Hematopoietic multipotent progenitor cell (in vitro differentiated cells): ENCODE measurements at regions not wholly inside any gene's neighbourhood (a gene's known extent, or its start where the extent isn't known, plus 50 kb on each side); places are given as distances from the start of the nearest gene placed in this dataset.
"Not testable (repeated sequence)": the region's sequence is repeated elsewhere in the genome, so short reads cannot be mapped to it uniquely, and the experiment has no call there.

Source experiments
- DNase-seq, 3 donors: peaks; one replicate each; pipeline ENCODE4 v3.0.0-alpha.2; 2011 to 2015; ENCODE audit warnings: low read depth in 2 of 3, low spot score in 2 of 3

DNA sequence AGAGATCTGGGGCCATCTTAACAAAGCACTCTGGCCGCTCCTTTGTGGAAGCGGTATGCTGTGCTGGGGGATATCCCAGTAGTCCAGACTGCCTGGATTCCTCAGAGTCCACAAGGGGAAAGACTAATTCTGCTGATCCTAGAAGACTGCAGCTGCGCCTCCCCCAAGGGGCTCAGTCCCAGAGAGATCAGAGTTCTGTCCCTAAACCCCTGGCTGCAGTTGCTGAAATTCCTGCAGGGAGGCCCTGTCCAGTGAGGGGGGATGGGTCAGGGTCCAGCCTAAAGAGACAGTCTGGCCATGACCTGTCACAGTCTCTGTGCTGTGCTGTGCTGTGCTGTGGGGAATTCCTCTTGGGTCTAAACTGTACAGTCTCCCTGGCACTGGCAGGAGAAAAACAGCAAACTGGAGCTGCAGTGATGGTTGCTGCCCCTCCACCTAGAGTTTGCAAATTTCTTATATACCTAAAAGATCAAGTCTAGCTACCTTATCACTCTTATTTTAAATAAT is 575.1 kb upstream of the UBE2E2 start:
- no peak for DNase-seq

DNA sequence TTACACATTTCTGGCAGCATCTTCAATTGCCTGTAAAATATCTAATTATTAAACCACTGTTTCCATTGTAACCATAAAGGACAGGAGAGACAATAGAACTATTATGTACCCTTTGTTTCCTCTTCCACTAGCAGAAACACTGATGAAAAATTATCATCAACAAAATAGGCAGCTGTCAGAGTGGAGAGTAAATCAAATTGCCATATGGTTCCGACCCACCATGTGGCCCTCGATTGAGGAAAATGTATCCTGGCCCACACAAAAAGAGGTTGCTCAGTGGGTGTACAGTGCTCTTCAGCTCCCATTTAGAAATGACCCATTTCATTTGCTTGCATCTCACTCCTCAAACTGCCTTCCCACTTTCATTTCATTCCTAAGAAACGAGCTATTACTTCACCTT is 570.6 kb upstream of the UBE2E2 start:
- DNase-seq, result no peak

DNA sequence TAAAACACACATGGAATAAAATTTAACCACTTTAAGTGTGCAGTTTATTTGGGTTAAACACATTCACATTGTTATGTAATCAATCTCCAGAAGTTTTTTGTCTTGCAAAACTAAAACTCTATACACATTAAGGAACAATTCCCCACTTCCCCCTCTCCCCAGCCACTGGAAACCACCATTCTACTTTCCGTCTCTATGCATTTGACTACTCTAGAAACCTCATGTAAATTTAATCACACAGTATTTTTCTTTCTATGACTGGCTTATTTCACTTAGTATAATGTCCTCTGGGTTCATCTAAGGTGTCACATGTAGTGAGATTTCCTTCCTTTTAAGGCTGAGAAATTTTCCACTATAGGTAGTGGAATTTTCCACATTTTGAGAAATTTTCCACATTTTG is 568.7 kb upstream of the UBE2E2 start:
- no peak for DNase-seq

DNA sequence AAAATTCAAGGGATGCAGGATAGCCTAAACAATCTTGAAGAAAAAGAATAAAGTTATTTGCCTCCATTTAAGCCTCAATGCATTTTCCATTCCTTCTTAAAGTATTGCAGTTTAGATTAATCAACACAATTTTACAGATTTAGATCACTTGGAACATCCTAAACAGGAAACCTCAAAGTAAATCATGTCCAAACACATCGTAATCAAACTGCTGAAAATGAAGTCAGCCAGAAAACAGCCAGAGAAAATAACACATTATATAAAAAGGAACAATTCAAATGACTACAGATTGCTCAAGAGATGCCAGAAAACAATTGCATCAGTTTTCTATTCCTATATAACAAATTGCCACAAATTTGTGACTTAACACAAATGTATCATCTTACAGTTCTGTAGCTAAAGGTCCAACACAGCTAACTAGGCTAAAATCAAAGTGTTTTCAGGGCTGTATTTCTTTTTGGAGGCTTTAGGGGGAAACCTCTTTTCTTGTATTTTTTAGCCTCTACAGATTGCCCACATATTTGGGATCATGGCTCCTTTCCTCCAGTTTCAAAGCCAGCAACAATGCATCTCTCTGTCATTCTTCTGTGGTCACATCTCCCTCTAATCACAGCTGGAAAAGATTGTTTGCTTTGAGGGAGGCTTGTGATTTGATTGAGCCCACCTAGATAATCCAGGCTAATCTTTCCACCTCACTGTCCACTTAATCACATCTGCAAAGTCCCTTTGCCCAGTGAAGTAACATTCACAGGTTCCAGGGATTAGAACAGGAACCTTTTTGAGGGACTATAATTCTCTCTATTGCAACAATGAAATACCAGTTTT is 543.3 kb upstream of the UBE2E2 start:
- no peak for DNase-seq

DNA sequence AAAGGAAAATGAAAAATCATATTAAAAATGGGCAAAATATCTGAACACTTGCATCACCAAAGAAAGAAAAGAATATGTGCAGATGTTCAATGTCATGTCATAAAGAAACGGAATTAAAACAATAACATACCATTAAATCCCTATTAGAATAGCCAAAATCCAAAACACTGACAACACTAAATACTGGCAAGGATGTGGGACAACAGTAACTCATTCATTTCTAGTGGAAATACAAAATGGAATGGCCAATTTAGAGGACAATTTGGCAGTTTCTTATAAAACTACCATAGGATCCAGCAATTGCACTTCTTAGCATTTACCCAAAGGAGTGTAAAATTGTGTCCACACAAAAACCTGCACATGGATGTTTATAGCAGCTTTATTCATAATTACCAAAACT is 542.5 kb upstream of the UBE2E2 start:
- DNase-seq, result no peak

DNA sequence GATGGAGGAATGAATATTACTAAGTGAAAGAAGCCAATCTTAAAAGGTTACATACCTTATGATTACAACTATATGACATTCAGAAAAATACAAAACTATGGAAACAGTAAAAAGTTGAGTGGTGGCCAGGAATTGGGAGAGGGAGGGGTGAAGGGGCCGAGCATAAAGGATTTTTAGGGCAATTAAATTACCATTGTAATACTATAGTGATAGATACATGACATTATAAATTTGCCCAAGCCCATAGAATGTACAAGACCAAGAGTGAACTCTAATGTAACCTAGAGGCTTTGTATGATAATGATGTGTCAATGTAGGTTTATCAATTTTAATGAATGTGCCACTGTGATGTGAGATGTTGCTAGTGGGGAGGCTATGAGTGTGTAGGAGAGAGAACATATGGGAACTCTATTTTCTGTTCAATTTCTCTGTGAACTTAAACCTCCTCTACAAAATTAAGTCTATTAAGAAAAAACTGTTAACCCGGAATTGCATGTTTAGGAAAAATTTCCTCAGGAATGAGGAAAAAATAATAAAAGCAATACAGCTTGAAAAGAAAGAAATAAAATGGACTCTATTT is 541.9 kb upstream of the UBE2E2 start:
- no peak for DNase-seq

DNA sequence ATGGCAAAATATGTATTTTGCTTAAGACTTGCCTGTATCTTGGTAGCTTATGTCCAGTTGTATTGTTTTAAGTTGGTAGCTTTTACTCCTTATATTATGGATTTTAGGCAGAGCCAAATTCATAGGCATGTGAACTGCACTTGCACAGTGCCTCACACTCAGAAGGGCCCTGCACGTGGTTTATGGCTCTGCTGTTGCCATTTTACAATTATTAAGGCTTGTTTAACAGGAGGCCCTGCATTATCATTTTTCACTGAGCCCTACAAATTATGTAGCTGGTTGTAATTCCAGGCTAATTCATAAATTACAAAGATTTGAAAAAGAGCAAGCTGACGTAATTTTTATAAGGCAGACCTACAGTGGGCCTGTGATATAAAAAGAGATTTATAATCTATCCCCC is 537.6 kb upstream of the UBE2E2 start:
- no peak for DNase-seq

DNA sequence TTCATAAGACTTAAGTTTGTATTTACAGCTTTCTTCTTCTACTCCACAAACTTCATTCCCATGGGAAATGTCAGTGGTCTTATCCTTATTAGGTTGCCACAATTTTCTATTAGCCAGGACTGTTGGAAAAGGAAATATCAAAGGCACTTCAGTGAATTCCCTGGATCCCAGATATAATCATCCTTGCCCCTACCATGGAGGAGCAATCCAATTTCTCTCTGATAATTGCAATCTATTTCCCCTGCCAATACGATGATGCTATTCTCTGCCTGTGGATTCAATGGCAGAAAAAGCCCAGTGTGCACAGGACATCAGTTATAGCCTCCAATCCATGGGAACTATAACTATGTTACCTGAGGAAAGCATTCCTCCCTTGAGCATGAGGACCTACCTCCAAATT is 536.4 kb upstream of the UBE2E2 start:
- no peak for DNase-seq

DNA sequence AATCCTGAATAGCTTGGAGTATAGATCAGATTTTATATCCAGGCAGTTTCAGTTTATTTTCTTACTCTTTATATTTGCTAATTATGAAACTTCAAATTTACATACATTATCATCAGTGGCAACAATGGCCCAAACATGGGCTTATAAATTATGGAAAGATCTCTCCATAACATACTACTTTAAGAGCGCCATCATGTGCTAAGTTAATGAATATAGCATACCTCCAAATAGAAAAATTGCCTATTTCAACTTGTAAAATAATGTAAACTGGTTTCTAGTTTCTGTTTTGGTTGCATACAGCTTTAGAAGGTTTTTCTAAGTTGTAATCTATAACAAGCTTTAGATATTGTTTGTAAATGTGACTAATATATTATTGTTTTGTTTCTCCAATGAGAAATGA is 531.3 kb upstream of the UBE2E2 start:
- DNase-seq, result no peak

DNA sequence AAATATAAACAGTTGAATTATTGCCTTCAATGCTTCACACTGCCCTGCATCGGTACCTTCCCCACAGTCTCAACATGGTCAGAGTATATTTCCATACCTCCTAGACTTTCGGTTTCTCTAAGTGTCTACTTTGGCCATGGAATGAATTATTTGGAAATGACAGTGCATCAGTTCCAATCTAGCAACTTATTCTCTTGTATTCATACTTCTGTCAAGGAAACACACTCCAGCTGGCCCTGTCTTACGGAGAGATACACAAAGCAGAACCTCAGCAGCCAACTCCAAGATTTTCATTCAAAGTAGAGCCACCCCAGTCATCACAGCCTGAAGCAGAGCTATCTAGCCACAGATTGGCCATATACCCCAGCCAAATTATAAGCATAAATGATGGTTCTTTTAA is 518.4 kb upstream of the UBE2E2 start:
- DNase-seq, result no peak

DNA sequence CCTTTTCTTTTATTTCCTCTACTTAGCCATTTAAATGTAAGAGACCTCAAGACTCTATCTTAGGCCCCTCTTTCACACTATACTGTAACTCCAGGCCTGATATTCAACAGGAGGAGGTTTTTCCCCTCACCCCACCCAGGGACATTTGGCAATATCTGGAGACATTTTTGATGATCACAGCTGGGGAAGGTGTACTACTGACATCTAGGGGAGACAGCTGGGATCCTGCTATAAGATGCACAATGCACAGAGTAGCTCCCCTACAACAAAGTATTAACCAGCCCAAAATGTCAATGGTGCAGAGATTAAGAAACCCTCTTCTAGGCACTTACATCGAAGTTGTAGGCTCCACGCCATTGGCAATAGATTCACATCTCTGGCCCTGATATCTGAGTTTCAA is 517.5 kb upstream of the UBE2E2 start:
- DNase-seq, result peak in 2 of 3 donors; percentile 11 to 39

DNA sequence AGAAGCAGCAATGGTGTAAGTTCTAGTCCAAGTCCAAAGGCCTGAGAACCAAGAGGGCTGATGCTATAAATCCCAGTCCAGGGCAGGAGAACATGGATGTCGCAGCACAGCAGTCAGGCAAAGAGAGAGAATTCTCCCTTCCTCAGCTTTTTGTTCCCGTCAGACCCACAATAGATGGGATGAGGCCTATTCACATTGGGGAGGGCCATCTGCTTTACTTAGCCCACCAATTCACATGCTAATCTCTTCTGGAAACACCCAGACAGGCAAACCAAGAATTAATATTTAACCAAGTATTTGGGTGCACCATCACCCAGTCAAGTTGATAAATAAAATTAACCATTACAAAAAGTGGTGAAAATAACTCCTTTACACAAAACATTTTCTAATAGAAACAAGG is 511.7 kb upstream of the UBE2E2 start:
- no peak for DNase-seq

DNA sequence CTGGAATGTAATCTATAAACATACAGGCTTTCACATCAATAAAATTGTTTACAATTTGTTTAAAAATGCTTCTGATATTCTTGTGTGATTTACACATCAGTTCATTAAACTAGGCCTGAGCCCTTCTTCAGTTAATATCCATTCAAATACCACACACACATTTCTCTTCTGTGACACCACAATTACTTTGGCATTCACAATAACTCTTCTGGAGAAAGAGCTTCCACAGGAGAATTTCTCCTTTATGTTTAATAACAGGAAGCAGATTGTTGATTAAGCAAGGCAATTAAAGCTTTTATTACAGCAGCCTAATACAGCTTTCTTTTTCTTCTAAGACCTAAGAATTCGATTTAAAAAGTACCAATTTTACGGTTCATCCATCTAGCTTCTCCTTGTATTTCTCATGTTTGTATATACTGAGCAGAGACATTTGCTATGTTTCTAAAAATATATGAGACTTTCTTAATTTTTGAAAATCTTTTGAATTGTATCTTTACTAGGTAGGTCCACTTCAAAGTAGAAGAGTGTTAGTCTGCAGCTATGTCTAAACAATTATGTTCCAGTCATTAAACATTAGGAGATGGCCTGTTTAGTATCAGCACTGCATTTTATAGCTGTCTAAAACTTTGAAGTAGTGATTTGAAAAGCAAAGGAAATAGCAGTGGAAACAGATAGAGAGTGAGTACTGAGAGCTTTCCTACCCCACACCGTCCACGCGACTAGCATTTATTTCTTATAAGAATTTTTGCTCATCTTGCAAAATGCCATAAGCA is 511.1 kb upstream of the UBE2E2 start:
- DNase-seq, result no peak

DNA sequence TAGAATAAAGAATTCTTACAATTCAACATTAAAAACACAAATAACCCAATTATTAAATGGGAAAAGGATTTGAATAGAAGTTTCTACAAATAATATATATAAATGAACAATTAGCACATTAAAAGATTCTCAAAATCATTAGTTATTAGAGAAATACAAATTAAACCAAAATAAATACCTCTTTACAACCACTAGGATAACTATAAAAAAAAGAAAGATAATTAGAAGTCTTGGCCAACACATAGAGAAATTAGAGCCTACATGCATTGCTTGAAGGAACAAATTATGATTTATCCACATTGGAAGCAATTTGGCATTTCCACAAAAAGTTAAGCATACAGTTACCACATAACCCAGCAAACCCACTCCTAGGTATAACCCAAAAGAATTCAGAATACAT is 502.3 kb upstream of the UBE2E2 start:
- no peak for DNase-seq

DNA sequence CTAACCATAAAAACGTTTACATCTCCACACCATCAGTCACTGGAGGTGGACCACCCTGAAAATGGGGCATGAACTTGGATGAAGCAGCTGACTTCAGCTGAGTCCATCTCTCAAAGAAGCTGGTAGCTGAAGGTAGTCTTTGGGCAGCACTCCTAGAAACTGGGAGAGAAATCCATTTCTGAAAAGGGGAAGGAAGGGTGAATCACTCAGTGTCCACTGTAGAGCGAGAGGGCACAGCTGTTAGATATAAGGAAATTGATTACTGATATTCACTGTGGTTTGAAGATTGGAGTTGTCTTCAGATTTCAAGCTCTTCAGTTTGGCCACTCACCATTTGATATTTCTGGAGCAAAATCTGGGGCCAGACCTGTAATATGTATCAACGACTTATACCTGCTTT is 499.0 kb upstream of the UBE2E2 start:
- no peak for DNase-seq

DNA sequence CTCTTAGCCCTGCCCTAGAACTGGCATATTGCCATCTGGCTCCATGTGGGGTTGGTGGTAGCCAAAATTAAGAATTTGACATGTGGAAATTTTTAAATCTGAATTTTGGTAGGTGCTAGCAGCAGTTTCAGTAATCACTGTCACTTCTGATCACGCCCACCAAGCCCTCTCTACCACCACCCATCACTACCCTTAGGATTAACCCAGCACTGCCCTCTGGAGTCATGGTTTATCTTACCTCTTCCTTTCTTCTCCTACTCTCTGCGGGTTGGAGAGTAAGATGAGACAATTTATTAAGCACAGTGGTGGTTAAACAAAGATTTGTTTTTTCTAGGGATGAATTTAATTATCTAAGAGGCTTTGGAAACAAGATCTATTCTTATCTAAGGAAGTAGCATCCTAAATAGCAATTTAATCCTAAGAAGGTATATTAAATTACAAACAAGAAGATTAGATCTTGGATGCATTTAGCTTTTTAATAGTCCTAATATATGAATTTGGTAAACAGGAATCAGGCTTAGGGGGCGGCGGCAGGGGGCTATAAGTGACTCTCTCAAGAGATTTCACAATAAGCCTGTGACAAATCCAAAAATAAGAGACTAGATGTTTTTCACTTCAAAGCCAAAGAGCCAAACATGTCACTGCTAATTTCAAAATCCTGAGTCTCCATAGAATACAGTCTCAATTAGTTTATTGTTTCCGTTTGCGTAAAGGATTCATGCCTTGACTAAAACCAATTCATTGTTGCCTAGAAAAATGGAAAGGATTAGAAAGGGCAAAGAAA is 498.4 kb upstream of the UBE2E2 start:
- no peak for DNase-seq

DNA sequence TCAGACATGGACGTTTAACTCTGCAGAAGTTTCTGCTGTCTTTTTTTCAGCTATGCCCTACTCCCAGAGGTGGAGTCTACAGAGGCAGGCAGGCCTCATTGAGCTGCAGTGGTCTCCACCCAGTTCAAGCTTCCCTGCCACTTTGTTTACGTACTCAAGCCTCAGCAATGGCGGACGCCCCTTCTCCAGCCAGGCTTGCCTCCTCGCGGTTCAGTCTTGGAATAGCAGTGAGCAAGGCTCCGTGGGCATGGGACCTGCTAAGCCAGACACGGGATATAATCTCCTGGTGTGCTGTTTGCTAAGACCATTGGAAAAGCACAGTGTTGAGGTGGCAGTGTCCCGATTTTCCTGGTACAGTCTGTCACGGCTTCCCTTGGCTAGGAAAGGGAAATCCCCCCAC is 496.2 kb upstream of the UBE2E2 start:
- DNase-seq, result not testable (repeated sequence)

DNA sequence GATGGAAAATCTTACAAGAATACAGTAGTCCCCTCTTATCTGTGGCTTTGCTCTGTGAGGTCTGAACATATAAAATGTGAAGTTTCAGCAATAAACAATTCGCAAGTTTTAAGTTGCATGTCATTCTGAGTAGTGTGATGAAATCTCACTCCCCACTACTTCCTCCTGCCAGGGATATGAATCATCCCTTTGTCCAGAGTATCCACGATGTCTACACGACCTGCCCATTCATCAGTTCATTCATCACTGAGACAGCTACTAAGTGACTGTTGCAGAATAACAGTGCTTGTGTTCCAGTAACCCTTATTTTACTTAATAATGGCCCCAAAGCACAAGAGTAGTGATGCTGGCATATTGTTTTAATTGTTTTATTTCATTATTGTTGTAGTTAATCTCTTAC is 489.2 kb upstream of the UBE2E2 start:
- peak in 2 of 3 donors; percentile 50 to 60 for DNase-seq

DNA sequence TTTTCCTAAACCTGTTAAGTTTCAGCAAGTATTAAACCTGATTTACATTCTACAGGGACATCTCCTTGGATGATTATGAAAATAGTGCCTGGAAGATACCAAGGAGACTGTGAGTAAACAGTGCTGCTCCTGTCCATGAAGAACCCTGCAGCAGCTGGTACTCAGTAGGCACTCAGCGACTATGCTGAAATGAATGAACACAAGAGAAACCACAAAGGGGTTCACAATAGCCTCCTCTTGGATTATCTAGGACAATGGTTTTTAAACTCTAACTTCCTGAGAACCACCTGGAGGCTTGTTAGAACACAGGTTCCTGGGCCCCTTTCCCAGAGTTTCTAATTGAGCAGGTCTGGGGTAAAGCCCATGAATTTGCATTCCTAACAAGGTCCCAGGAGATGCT is 488.4 kb upstream of the UBE2E2 start:
- no peak for DNase-seq

DNA sequence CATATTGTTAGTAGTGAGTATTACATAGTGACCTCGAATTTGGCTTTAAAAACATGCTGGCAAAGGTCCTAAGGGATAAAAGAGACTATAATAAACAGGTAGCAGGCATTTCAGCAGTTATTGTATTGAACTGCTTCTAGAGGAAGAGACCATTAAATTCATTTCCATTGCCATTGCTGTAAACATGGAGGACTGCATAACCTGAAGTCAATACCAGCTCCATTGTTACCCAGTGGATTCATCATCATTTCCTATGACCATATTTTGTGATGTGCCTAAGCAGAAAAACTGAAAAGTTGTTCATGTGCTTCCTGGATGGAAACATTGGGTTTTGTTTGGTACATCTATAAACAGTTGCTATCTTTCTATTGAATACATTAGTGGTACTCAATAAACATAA is 482.5 kb upstream of the UBE2E2 start:
- DNase-seq, result no peak

DNA sequence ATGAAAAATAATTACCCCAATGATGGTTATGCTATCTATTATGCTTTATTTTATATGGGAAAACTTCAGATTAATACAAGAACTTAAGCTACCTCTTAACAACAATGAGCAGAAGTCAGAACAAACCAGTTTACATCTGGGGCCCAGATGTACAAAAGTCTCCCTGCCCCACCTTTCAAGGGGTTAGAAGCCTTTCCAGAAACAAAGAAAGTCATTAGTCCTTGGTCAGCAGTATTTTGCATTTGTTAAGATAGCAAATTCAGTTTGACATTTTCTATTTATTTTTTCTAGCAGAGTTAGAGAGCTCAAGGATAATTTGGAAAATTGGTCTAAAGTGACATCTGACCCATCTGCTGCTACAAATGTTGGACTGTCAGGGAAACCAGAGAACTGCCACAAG is 478.7 kb upstream of the UBE2E2 start:
- no peak for DNase-seq
